ENCODE measurements at regions not wholly inside any gene's neighbourhood (a gene's known extent, or its start where the extent isn't known, plus 50 kb on each side); places are given as distances from the start of the nearest gene placed in this dataset.
"Not testable (repeated sequence)": the region's sequence is repeated elsewhere in the genome, so short reads cannot be mapped to it uniquely, and the experiment has no call there.

GRCh38 chr11:115984228-115984627 is 480.0 kb upstream of the CADM1 start:
- no peak for DNase-seq (ENCODE audit: extremely low read depth in 1 of 11, low read depth in 9 of 11, low spot score in 4 of 11)

GRCh38 chr11:115982666-115983065 is 478.5 kb upstream of the CADM1 start:
- no peak for DNase-seq (ENCODE audit: extremely low read depth in 1 of 11, low read depth in 9 of 11, low spot score in 4 of 11)

- DNase-seq (ENCODE audit: extremely low read depth in 1 of 11, low read depth in 9 of 11, low spot score in 4 of 11): no peak
Observed at GRCh38 chr11:115981814-115982471, 477.7 kb upstream of the CADM1 start.

- no peak for DNase-seq (ENCODE audit: extremely low read depth in 1 of 11, low read depth in 9 of 11, low spot score in 4 of 11)
Observed at GRCh38 chr11:115981104-115981481, 476.9 kb upstream of the CADM1 start.

- peak in 4 of 11 donors; percentile 33 to 63 (median 50) for DNase-seq (ENCODE audit: extremely low read depth in 1 of 11, low read depth in 9 of 11, low spot score in 4 of 11)
Observed at GRCh38 chr11:115980337-115981103, 476.3 kb upstream of the CADM1 start.

- DNase-seq (ENCODE audit: extremely low read depth in 1 of 11, low read depth in 9 of 11, low spot score in 4 of 11): no peak
Observed at GRCh38 chr11:115974703-115975102, 470.5 kb upstream of the CADM1 start.

- DNase-seq (ENCODE audit: extremely low read depth in 1 of 11, low read depth in 9 of 11, low spot score in 4 of 11): not testable (repeated sequence)
Observed at GRCh38 chr11:115967203-115967602, 463.0 kb upstream of the CADM1 start.

- DNase-seq (ENCODE audit: extremely low read depth in 1 of 11, low read depth in 9 of 11, low spot score in 4 of 11): no peak
Observed at GRCh38 chr11:115965767-115966504, 461.7 kb upstream of the CADM1 start.

GRCh38 chr11:115964091-115964490 is 459.9 kb upstream of the CADM1 start:
- DNase-seq (ENCODE audit: extremely low read depth in 1 of 11, low read depth in 9 of 11, low spot score in 4 of 11): no peak

GRCh38 chr11:115963156-115963555 is 458.9 kb upstream of the CADM1 start:
- no peak for DNase-seq (ENCODE audit: extremely low read depth in 1 of 11, low read depth in 9 of 11, low spot score in 4 of 11)

- DNase-seq (ENCODE audit: extremely low read depth in 1 of 11, low read depth in 9 of 11, low spot score in 4 of 11): no peak
Observed at GRCh38 chr11:115961159-115962003, 457.2 kb upstream of the CADM1 start.

- no peak for DNase-seq (ENCODE audit: extremely low read depth in 1 of 11, low read depth in 9 of 11, low spot score in 4 of 11)
Observed at GRCh38 chr11:115959081-115959486, 454.9 kb upstream of the CADM1 start.

GRCh38 chr11:115958089-115959000 is 454.1 kb upstream of the CADM1 start:
- no peak for DNase-seq (ENCODE audit: extremely low read depth in 1 of 11, low read depth in 9 of 11, low spot score in 4 of 11)

GRCh38 chr11:115955803-115956202 is 451.6 kb upstream of the CADM1 start:
- no peak for DNase-seq (ENCODE audit: extremely low read depth in 1 of 11, low read depth in 9 of 11, low spot score in 4 of 11)

GRCh38 chr11:115950660-115951059 is 446.4 kb upstream of the CADM1 start:
- no peak for DNase-seq (ENCODE audit: extremely low read depth in 1 of 11, low read depth in 9 of 11, low spot score in 4 of 11)

GRCh38 chr11:115944596-115944995 is 440.4 kb upstream of the CADM1 start:
- no peak for DNase-seq (ENCODE audit: extremely low read depth in 1 of 11, low read depth in 9 of 11, low spot score in 4 of 11)

- no peak for DNase-seq (ENCODE audit: extremely low read depth in 1 of 11, low read depth in 9 of 11, low spot score in 4 of 11)
Observed at GRCh38 chr11:115942011-115942410, 437.8 kb upstream of the CADM1 start.

- DNase-seq (ENCODE audit: extremely low read depth in 1 of 11, low read depth in 9 of 11, low spot score in 4 of 11): no peak
Observed at GRCh38 chr11:115941481-115941993, 437.3 kb upstream of the CADM1 start.

All from renal cortex interstitium (tissue), 11 donors.